ENCODE measurements at regions not wholly inside any gene's neighbourhood (a gene's known extent, or its start where the extent isn't known, plus 50 kb on each side); places are given as distances from the start of the nearest gene placed in this dataset.
"Not testable (repeated sequence)": the region's sequence is repeated elsewhere in the genome, so short reads cannot be mapped to it uniquely, and the experiment has no call there.

DNA sequence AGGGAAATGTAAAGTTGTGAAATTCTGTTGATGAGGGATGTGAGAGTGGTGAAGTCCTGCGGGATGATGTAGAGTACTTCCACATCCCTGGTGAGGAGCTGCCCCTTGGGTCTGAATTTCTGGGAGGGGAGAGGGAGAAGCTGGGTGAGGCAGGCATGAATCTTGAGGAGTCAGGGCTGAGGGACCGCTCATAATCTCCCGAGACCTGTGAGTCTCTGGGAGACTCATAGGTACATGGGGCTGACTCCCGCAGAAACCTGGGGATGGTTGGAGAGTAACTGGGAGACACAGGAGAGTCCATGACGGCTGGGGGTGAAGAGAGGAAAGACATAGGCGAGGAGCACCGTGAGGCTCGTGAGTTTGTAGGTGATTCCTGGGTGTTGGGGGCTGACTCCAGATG lies 126.2 kb upstream of the ANKRD30BL start:
- POLR2A ChIA-PET; H3K4me1 Mint-ChIP-seq (ENCODE audit: low read depth, unreplicated experiment); H3K4me3 Mint-ChIP-seq (ENCODE audit: unreplicated experiment); H3K27me3 ChIP-seq (replicated peaks; ENCODE audit: control insufficient read depth, insufficient read depth, low read length); BruUV-seq (replicated peaks); H3K36me3 Mint-ChIP-seq (ENCODE audit: insufficient read depth, unreplicated experiment); H3K9me3 ChIP-seq; DNase-seq; H3K9me3 Mint-ChIP-seq (ENCODE audit: unreplicated experiment); intact Hi-C loops (cut with micrococcal nuclease; ENCODE audit: unreplicated experiment); H3K36me3 ChIP-seq (ENCODE audit: control insufficient read depth, insufficient read depth, low read length); H3K27me3 Mint-ChIP-seq (ENCODE audit: insufficient read depth, unreplicated experiment); H3K4me3 ChIP-seq (ENCODE audit: low read depth, low read length); H3K4me1 ChIP-seq; H3K27ac Mint-ChIP-seq (ENCODE audit: unreplicated experiment); CTCF ChIA-PET: not testable (repeated sequence)

GRCh38 chr2:132289138-132289537 lies 127.4 kb upstream of the ANKRD30BL start:
- H3K27me3 Mint-ChIP-seq (ENCODE audit: insufficient read depth, unreplicated experiment) = not testable (repeated sequence)

GRCh38 chr2:132289812-132290211 lies 126.8 kb upstream of the GPR39 start:
- DNase-seq; POLR2A ChIA-PET; BruUV-seq (replicated peaks); H3K4me1 ChIP-seq; H3K27ac Mint-ChIP-seq (ENCODE audit: unreplicated experiment); intact Hi-C loops (cut with micrococcal nuclease; ENCODE audit: unreplicated experiment); CTCF ChIA-PET; H3K9me3 Mint-ChIP-seq (ENCODE audit: unreplicated experiment); H3K27me3 ChIP-seq (replicated peaks; ENCODE audit: control insufficient read depth, insufficient read depth, low read length); H3K36me3 Mint-ChIP-seq (ENCODE audit: insufficient read depth, unreplicated experiment); H3K4me1 Mint-ChIP-seq (ENCODE audit: low read depth, unreplicated experiment); H3K36me3 ChIP-seq (ENCODE audit: control insufficient read depth, insufficient read depth, low read length); H3K4me3 ChIP-seq (ENCODE audit: low read depth, low read length); H3K9me3 ChIP-seq; H3K4me3 Mint-ChIP-seq (ENCODE audit: unreplicated experiment); H3K27me3 Mint-ChIP-seq (ENCODE audit: insufficient read depth, unreplicated experiment): not testable (repeated sequence)

More at GRCh38 chr2:132289138-132289537, 127.4 kb upstream of the ANKRD30BL start:
- DNase-seq; H3K4me1 ChIP-seq; intact Hi-C loops (cut with micrococcal nuclease; ENCODE audit: unreplicated experiment); H3K27ac Mint-ChIP-seq (ENCODE audit: unreplicated experiment); H3K27me3 ChIP-seq (replicated peaks; ENCODE audit: control insufficient read depth, insufficient read depth, low read length); H3K36me3 Mint-ChIP-seq (ENCODE audit: insufficient read depth, unreplicated experiment); H3K4me3 Mint-ChIP-seq (ENCODE audit: unreplicated experiment); H3K9me3 ChIP-seq; H3K9me3 Mint-ChIP-seq (ENCODE audit: unreplicated experiment); POLR2A ChIA-PET; H3K4me1 Mint-ChIP-seq (ENCODE audit: low read depth, unreplicated experiment); H3K36me3 ChIP-seq (ENCODE audit: control insufficient read depth, insufficient read depth, low read length); BruUV-seq (replicated peaks); CTCF ChIA-PET; H3K4me3 ChIP-seq (ENCODE audit: low read depth, low read length): not testable (repeated sequence)

DNA sequence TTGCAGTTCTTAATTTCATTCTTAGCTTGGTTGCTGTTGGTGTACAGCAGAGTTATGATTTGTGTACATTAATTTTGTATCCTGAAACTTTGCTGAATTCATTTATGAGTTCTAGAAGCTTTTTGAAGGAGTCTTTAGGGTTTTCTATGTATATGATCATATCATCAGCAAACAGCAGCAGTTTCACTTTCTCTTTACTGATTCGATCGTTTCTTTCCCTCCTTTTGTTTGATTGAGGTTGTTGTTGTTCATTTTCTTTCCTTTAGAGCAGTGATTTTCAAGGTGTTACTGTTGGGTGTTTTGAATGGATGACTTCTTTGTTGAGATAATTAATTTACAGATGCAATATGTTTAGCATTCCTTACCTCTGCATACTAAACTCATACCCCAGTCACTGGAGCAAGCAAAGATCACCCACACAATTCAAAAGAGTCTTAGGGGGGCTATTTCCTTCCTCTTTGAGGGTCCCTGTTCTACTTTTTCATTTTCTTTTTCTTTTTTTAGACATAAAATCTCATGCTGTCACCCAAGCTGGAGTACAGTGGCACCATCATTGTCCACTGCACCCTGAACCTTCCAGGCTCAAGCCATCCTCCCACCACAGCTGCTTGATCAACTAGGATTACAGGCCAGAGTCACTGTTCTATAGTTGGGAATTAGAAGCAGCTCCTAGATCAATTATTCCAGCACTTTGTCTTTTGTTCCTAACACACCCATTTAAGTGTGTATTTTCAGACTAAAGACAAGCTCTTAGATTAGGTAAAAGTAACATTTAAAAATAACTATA lies 115.8 kb upstream of the GPR39 start:
- intact Hi-C loops (cut with micrococcal nuclease; ENCODE audit: unreplicated experiment); H3K4me1 Mint-ChIP-seq (ENCODE audit: low read depth, unreplicated experiment); CTCF ChIA-PET: not testable (repeated sequence)

GRCh38 chr2:132304661-132305380 lies 111.8 kb upstream of the GPR39 start:
- peak; percentile 62 to 72 for DNase-seq
- intact Hi-C loops (cut with micrococcal nuclease; ENCODE audit: unreplicated experiment); CTCF ChIA-PET; H3K27ac Mint-ChIP-seq (ENCODE audit: unreplicated experiment); H3K27me3 Mint-ChIP-seq (ENCODE audit: insufficient read depth, unreplicated experiment); POLR2A ChIA-PET; H3K36me3 Mint-ChIP-seq (ENCODE audit: insufficient read depth, unreplicated experiment); H3K9me3 ChIP-seq; H3K9me3 Mint-ChIP-seq (ENCODE audit: unreplicated experiment); H3K27me3 ChIP-seq (replicated peaks; ENCODE audit: control insufficient read depth, insufficient read depth, low read length); H3K4me1 ChIP-seq; BruUV-seq (replicated peaks); H3K4me1 Mint-ChIP-seq (ENCODE audit: low read depth, unreplicated experiment); H3K36me3 ChIP-seq (ENCODE audit: control insufficient read depth, insufficient read depth, low read length): not testable (repeated sequence)
- peak overlapping the region; percentile 66 for H3K4me3 Mint-ChIP-seq (ENCODE audit: unreplicated experiment)
- peak overlapping the region; percentile 25 for H3K4me3 ChIP-seq (ENCODE audit: low read depth, low read length)

More for the DNA sequence above, 115.8 kb upstream of the GPR39 start:
- BruUV-seq (replicated peaks); H3K27me3 ChIP-seq (replicated peaks; ENCODE audit: control insufficient read depth, insufficient read depth, low read length); DNase-seq; H3K9me3 Mint-ChIP-seq (ENCODE audit: unreplicated experiment); H3K27ac Mint-ChIP-seq (ENCODE audit: unreplicated experiment); POLR2A ChIA-PET; H3K4me1 ChIP-seq; H3K4me3 Mint-ChIP-seq (ENCODE audit: unreplicated experiment); H3K4me3 ChIP-seq (ENCODE audit: low read depth, low read length); H3K9me3 ChIP-seq; H3K36me3 ChIP-seq (ENCODE audit: control insufficient read depth, insufficient read depth, low read length); H3K36me3 Mint-ChIP-seq (ENCODE audit: insufficient read depth, unreplicated experiment): not testable (repeated sequence)
- peaks cover 12% of the 10 kb centered on the region for H3K27me3 Mint-ChIP-seq (ENCODE audit: insufficient read depth, unreplicated experiment)

DNA sequence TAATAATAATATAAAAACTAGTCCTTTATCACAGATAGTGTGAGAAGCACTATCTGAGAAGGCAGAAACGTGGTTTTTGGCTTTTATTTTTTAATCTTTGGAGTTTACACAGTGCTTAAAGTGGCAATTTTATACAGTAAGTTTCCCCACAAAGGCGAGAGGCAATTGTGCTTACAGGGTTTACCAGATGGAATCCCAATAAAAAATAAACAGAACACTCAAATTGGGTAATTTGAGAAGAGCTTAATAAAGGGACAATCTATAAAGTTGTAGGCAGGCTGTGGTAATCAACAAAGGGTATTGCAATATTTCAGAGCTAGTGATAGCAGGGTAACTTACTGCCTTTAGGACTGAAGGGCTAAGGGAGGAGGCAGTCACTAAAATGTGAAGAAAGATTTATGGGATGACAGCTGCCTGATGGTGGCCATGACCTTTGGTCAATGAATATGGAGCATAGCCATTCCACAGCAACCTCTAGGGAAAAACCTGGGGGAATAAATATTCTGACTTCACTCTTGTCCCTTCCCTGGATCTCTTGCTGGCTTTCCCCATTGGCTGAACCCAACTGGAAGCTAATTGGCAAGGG lies 108.9 kb upstream of the GPR39 start:
- H3K4me3 Mint-ChIP-seq (ENCODE audit: unreplicated experiment); DNase-seq; BruUV-seq (replicated peaks); H3K9me3 ChIP-seq; H3K9me3 Mint-ChIP-seq (ENCODE audit: unreplicated experiment); H3K36me3 ChIP-seq (ENCODE audit: control insufficient read depth, insufficient read depth, low read length); H3K27me3 ChIP-seq (replicated peaks; ENCODE audit: control insufficient read depth, insufficient read depth, low read length); H3K4me1 Mint-ChIP-seq (ENCODE audit: low read depth, unreplicated experiment); intact Hi-C loops (cut with micrococcal nuclease; ENCODE audit: unreplicated experiment); H3K36me3 Mint-ChIP-seq (ENCODE audit: insufficient read depth, unreplicated experiment); H3K4me3 ChIP-seq (ENCODE audit: low read depth, low read length); POLR2A ChIA-PET; CTCF ChIA-PET; H3K27ac Mint-ChIP-seq (ENCODE audit: unreplicated experiment); H3K27me3 Mint-ChIP-seq (ENCODE audit: insufficient read depth, unreplicated experiment); H3K4me1 ChIP-seq: not testable (repeated sequence)

GRCh38 chr2:132309203-132309602 lies 107.4 kb upstream of the GPR39 start:
- H3K9me3 ChIP-seq; BruUV-seq (replicated peaks); H3K4me3 Mint-ChIP-seq (ENCODE audit: unreplicated experiment); DNase-seq; H3K4me1 ChIP-seq; H3K27me3 Mint-ChIP-seq (ENCODE audit: insufficient read depth, unreplicated experiment); H3K27me3 ChIP-seq (replicated peaks; ENCODE audit: control insufficient read depth, insufficient read depth, low read length); CTCF ChIA-PET; H3K36me3 Mint-ChIP-seq (ENCODE audit: insufficient read depth, unreplicated experiment); H3K36me3 ChIP-seq (ENCODE audit: control insufficient read depth, insufficient read depth, low read length); POLR2A ChIA-PET; H3K4me3 ChIP-seq (ENCODE audit: low read depth, low read length); H3K4me1 Mint-ChIP-seq (ENCODE audit: low read depth, unreplicated experiment); H3K27ac Mint-ChIP-seq (ENCODE audit: unreplicated experiment); intact Hi-C loops (cut with micrococcal nuclease; ENCODE audit: unreplicated experiment); H3K9me3 Mint-ChIP-seq (ENCODE audit: unreplicated experiment): not testable (repeated sequence)
